ENCODE measurements at regions not wholly inside any gene's neighbourhood (a gene's known extent, or its start where the extent isn't known, plus 50 kb on each side); places are given as distances from the start of the nearest gene placed in this dataset.

DNA sequence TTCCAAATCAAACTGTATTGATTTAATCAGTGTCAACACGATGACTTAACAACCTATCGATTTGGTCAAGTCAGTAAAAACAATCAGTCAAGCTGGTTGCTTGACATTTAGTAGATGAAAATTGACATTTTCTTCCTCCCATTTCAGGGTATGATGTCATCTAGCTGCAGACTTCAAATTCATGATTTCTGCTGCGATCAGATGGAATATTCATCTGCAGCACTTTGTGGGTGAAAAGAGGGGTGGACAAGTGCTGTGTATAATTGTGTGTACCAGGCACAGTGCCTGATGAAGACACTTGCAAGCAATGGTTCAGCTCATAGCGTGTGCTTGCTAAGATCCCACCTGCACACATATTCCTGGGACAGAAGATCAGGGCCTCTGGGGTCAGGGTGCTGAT, 479.8 kb downstream of the DISC1 start:
- no peak for DNase-seq (ENCODE audit: low read depth)
- in situ Hi-C loops (cut with HindIII; ENCODE audit: low sequenced_read_pairs) = no loop called here
- no peak for TF ChIP-seq CTCF (IDR thresholded peaks at IDR 0.05; ENCODE audit: low read depth, low read length, missing control alignments)
- no peak overlapping the region for H3K4me3 ChIP-seq (ENCODE audit: low read depth, low read length)

GRCh38 chr1:232105561-232105960, 479.0 kb downstream of the DISC1 start:
- in situ Hi-C loops (cut with HindIII; ENCODE audit: low sequenced_read_pairs) = no loop called here
- no peak for TF ChIP-seq CTCF (IDR thresholded peaks at IDR 0.05; ENCODE audit: low read depth, low read length, missing control alignments)
- H3K4me3 ChIP-seq (ENCODE audit: low read depth, low read length) = no peak overlapping the region
- DNase-seq (ENCODE audit: low read depth) = no peak

GRCh38 chr1:232101231-232101630, 474.6 kb downstream of the DISC1 start:
- TF ChIP-seq CTCF (IDR thresholded peaks at IDR 0.05; ENCODE audit: low read depth, low read length, missing control alignments) = no peak
- H3K4me3 ChIP-seq (ENCODE audit: low read depth, low read length) = no peak overlapping the region
- no peak for DNase-seq (ENCODE audit: low read depth)
- in situ Hi-C loops (cut with HindIII; ENCODE audit: low sequenced_read_pairs) = no loop called here

DNA sequence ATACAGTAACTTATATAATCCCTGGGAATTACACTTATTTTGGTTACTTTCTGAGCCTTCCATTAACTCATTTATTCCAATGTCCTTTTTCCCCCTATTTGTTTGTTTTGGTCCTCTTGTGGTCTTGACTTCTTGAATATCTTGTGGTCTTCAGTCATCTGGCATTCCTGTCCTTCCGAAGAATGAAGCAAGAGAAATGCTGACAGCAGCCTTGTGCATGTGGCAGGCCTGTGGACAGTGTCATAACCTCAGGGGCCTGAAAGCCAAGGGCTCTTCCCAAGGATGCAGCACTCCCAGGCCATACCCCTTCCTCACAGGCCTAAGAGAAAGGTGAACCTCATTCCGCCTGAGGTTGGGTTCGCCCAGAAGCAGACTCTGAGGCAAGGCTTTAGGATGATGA, 470.2 kb downstream of the DISC1 start:
- no peak overlapping the region for H3K4me3 ChIP-seq (ENCODE audit: low read depth, low read length)
- TF ChIP-seq CTCF (IDR thresholded peaks at IDR 0.05; ENCODE audit: low read depth, low read length, missing control alignments) = no peak
- DNase-seq (ENCODE audit: low read depth) = no peak
- in situ Hi-C loops (cut with HindIII; ENCODE audit: low sequenced_read_pairs) = no loop called here
